Breast epithelium (tissue), 4 donors: ENCODE measurements at regions not wholly inside any gene's neighbourhood (a gene's known extent, or its start where the extent isn't known, plus 50 kb on each side); places are given as distances from the start of the nearest gene placed in this dataset.
A peak's percentile ranks its signal among the peaks of the same experiment; 100 is the strongest.

Experiments
- DNase-seq, 2 donors: peaks; one replicate each; pipeline ENCODE4 v3.0.0-alpha.2; 2019; ENCODE audit warnings: low spot score in 2 of 2
- H3K27ac ChIP-seq, 2 donors: fragments of 200-600 bp; sonication (generic) in 1 of 2; one replicate each; pipeline ENCODE4 v1.5.1; 2016 to 2019; ENCODE audit warnings: mild to moderate bottlenecking in 1 of 2
- H3K27me3 ChIP-seq, 2 donors: fragments of 200-600 bp; sonication (generic) in 1 of 2; one replicate each; pipeline versions ENCODE4 v1.5.1 to v1.6.0; 2017 to 2019; ENCODE audit warnings: control low read depth in 1 of 2, mild to moderate bottlenecking in 1 of 2
- H3K36me3 ChIP-seq: fragments of 200-600 bp; one replicate; pipeline ENCODE4 v1.5.1; 2019
- H3K4me1 ChIP-seq, 2 donors: fragments of 200-600 bp; sonication (generic); one replicate each; pipeline ENCODE4 v1.5.1; 2016 to 2019; ENCODE audit warnings: control low read depth in 1 of 2
- H3K4me3 ChIP-seq, 3 donors: fragments of 200-600 bp; sonication (generic); 1 replicate in 2 of 3; 2 replicates in 1 of 3; pipeline ENCODE4 v1.5.1; 2016 to 2019; ENCODE audit warnings: mild to moderate bottlenecking in 3 of 3, moderate library complexity in 2 of 3
- H3K9me3 ChIP-seq, 2 donors: fragments of 200-600 bp; sonication (generic) in 1 of 2; one replicate each; pipeline ENCODE4 v1.5.1; 2016 to 2019; ENCODE audit warnings: control low read depth in 1 of 2
- CTCF ChIP-seq, 3 donors: fragments of 450-650 bp; IDR thresholded peaks; one replicate each; pipeline ENCODE4 v1.5.1; 2016 to 2017; ENCODE audit warnings: antibody characterized with exemption in 3 of 3, mild to moderate bottlenecking in 3 of 3, moderate library complexity in 3 of 3
- POLR2A ChIP-seq: fragments of 450-650 bp; IDR thresholded peaks from one replicate; pipeline ENCODE4 v1.6.1; 2016; ENCODE audit warnings: antibody characterized with exemption, mild to moderate bottlenecking, moderate library complexity
- POLR2AphosphoS5 ChIP-seq, 3 donors: sonication (generic); formaldehyde crosslinking; IDR thresholded peaks; one replicate each; pipeline ENCODE4 v1.6.1; 2017; ENCODE audit warnings: antibody characterized with exemption in 3 of 3
- intact Hi-C: fragments of 100-400 bp; cut with DNase I; formaldehyde crosslinking; loops from one replicate; pipeline ENCODE4 v1.15.1; 2023; ENCODE audit warnings: low total_unique reads

- H3K4me1 ChIP-seq = no peaks in the 10 kb centered on the region
- H3K4me3 ChIP-seq = no peak overlapping the region
- TF ChIP-seq POLR2A = no peak
- H3K9me3 ChIP-seq = no peaks in the 10 kb centered on the region
- DNase-seq = no peak
- H3K27ac ChIP-seq = no peak overlapping the region
- intact Hi-C loops = no loop called here
- H3K36me3 ChIP-seq = no peaks in the 10 kb centered on the region
- H3K27me3 ChIP-seq = no peaks in the 10 kb centered on the region
Measured at GRCh38 chr5:2213121-2213730, 330.5 kb upstream of the IRX4 start.

- no peak overlapping the region for H3K4me3 ChIP-seq
- H3K4me1 ChIP-seq = no peaks in the 10 kb centered on the region
- H3K9me3 ChIP-seq = no peaks in the 10 kb centered on the region
- H3K27ac ChIP-seq = no peak overlapping the region
- intact Hi-C loops = no loop called here
- DNase-seq = no peak
- no peaks in the 10 kb centered on the region for H3K36me3 ChIP-seq
- TF ChIP-seq CTCF (IDR thresholded peaks at IDR 0.05) (no peak), POLR2A (no peak), POLR2AphosphoS5 (IDR thresholded peaks at IDR 0.05) (no peak)
- no peaks in the 10 kb centered on the region for H3K27me3 ChIP-seq
Measured at GRCh38 chr5:2212481-2212880, 329.8 kb upstream of the IRX4 start.

GRCh38 chr5:2208239-2208544 is 325.5 kb upstream of the IRX4 start:
- no peak for DNase-seq
- H3K36me3 ChIP-seq = no peaks in the 10 kb centered on the region
- no peak for TF ChIP-seq POLR2A
- TF ChIP-seq POLR2AphosphoS5 (IDR thresholded peaks at IDR 0.05) = no peak
- TF ChIP-seq CTCF (IDR thresholded peaks at IDR 0.05) = no peak
- intact Hi-C loops = loop anchor here (10.0 kb wide), 1 partner anchor 1947 kb away; no protein-coding TSS in a partner anchor
- no peaks in the 10 kb centered on the region for H3K27me3 ChIP-seq
- no peaks in the 10 kb centered on the region for H3K9me3 ChIP-seq
- H3K27ac ChIP-seq = no peak overlapping the region
- no peaks in the 10 kb centered on the region for H3K4me1 ChIP-seq
- H3K4me3 ChIP-seq = no peak overlapping the region

GRCh38 chr5:2207416-2208238 is 324.9 kb upstream of the IRX4 start:
- H3K27me3 ChIP-seq = no peaks in the 10 kb centered on the region
- no peak overlapping the region for H3K4me3 ChIP-seq
- DNase-seq = peak; percentile 55 to 76
- no peaks in the 10 kb centered on the region for H3K9me3 ChIP-seq
- no peaks in the 10 kb centered on the region for H3K4me1 ChIP-seq
- H3K27ac ChIP-seq = no peak overlapping the region
- no peaks in the 10 kb centered on the region for H3K36me3 ChIP-seq
- intact Hi-C loops = loop anchor here (10.0 kb wide), 1 partner anchor 1947 kb away; no protein-coding TSS in a partner anchor
- TF ChIP-seq CTCF (IDR thresholded peaks at IDR 0.05) = peak in 2 of 3 donors; percentile 24 to 42
- no peak for TF ChIP-seq POLR2A
- no peak for TF ChIP-seq POLR2AphosphoS5 (IDR thresholded peaks at IDR 0.05)

GRCh38 chr5:2207109-2207399 is 324.3 kb upstream of the IRX4 start:
- no peaks in the 10 kb centered on the region for H3K27me3 ChIP-seq
- H3K4me3 ChIP-seq = no peak overlapping the region
- no peak overlapping the region for H3K27ac ChIP-seq
- DNase-seq = no peak
- intact Hi-C loops = loop anchor here (10.0 kb wide), 1 partner anchor 1948 kb away; no protein-coding TSS in a partner anchor
- H3K9me3 ChIP-seq = no peaks in the 10 kb centered on the region
- no peaks in the 10 kb centered on the region for H3K4me1 ChIP-seq
- TF ChIP-seq CTCF (IDR thresholded peaks at IDR 0.05) (no peak), POLR2AphosphoS5 (IDR thresholded peaks at IDR 0.05) (no peak), POLR2A (no peak)
- H3K36me3 ChIP-seq = no peaks in the 10 kb centered on the region
